GM12864 (cell line): ENCODE measurements at regions not wholly inside any gene's neighbourhood (a gene's known extent, or its start where the extent isn't known, plus 50 kb on each side); places are given as distances from the start of the nearest gene placed in this dataset.

Experiments used
- DNase-seq: peaks from one replicate; pipeline ENCODE4 v3.0.0-alpha.2; 2011; ENCODE audit warnings: low read depth
- H3K4me3 ChIP-seq: 2 replicates; pipeline ENCODE4 v1.5.1; 2011; ENCODE audit warnings: mild to moderate bottlenecking, low read depth, low read length, control low read depth
- TF ChIP-seq, protein P1 (sequence below): IDR thresholded peaks from 2 replicates; pipeline ENCODE4 v1.5.1; 2011; ENCODE audit warnings: low read depth, mild to moderate bottlenecking, moderate library complexity, low read length, control low read depth, inconsistent platforms; ENCODE audit errors: missing control alignments

DNA sequence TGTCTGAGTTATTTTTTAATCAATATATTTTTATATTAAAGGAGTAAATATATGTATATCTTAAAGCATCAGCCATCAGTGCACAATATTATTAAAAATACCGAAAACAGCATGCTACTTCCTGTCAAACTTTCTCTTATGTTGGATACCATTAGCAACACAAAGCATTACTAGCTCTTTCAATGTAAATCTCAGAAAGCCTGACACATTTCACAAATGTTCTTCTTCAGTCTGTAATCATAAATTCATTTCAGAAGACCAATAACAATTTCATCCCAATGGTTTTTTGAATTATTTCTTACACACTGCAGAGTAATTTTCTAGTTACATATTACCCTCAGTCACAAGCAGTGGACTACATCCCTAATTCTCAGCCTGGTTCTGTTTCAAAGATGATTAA, 226.9 kb downstream of the LRRK2 start:
- no peak for DNase-seq
- H3K4me3 ChIP-seq = no peak overlapping the region
- TF ChIP-seq, protein P1, sequence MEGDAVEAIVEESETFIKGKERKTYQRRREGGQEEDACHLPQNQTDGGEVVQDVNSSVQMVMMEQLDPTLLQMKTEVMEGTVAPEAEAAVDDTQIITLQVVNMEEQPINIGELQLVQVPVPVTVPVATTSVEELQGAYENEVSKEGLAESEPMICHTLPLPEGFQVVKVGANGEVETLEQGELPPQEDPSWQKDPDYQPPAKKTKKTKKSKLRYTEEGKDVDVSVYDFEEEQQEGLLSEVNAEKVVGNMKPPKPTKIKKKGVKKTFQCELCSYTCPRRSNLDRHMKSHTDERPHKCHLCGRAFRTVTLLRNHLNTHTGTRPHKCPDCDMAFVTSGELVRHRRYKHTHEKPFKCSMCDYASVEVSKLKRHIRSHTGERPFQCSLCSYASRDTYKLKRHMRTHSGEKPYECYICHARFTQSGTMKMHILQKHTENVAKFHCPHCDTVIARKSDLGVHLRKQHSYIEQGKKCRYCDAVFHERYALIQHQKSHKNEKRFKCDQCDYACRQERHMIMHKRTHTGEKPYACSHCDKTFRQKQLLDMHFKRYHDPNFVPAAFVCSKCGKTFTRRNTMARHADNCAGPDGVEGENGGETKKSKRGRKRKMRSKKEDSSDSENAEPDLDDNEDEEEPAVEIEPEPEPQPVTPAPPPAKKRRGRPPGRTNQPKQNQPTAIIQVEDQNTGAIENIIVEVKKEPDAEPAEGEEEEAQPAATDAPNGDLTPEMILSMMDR = no peak

DNA sequence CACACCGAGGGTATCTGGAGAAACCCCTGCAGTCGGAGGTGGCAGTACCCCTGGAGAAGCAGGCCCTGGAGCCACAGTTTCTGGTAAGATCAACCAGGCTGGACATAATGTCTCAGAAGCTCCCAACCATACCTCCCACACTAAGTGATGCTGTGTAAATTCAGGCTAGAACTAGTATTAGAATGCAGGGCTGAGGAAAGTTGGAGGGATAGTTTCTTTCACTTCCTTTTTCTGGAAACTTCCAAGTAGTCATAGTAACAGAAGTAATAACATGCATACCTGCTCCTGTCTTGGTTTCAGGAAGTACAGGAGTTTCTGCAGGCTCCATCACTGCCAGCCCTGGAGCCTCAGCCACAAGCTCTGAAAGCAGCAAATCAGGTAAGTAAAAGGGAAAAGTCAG, 228.1 kb upstream of the CNTN1 start:
- TF ChIP-seq, protein P1 = no peak
- DNase-seq = no peak
- H3K4me3 ChIP-seq = no peak overlapping the region

DNA sequence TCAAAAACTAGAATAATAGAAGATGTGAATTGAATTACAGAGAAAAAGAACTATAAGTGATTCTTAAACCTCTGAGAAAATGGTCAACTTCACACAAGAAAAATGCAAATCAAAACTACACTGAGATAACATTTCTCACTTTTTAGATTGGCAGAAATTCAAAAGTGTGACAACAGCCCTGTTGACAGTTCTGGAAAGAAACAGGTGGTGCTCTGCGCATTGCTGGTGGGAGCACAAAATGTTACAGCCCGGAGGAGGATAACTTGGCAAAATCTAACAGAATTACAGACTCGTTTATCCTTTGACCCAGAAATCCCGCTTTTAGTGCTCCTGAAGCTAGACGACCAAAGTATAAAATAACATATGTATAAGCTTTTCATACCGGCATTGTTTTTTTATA, 222.5 kb upstream of the CNTN1 start:
- TF ChIP-seq, protein P1 = no peak
- no peak overlapping the region for H3K4me3 ChIP-seq
- no peak for DNase-seq

DNA sequence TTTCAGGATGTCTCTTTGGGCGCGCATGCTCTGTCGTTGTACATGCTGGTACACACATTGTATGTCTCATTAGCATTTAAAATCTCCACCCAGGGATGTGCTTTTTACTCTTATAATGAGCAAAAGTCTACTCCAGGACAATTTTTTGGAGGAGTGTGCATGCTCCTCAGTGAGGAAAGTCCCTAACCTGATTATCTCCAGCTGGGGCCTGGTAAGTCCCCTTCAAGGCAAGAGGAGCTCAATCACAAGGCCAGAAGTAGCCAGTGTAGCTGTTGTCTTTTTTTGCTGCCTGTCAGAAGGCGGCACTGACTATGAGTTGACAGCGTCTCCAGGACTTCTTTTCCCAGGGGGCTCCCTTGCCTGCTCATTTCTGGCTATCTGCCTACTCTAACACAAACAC, 218.3 kb upstream of the CNTN1 start:
- TF ChIP-seq, protein P1 = no peak
- no peak overlapping the region for H3K4me3 ChIP-seq
- DNase-seq = no peak

DNA sequence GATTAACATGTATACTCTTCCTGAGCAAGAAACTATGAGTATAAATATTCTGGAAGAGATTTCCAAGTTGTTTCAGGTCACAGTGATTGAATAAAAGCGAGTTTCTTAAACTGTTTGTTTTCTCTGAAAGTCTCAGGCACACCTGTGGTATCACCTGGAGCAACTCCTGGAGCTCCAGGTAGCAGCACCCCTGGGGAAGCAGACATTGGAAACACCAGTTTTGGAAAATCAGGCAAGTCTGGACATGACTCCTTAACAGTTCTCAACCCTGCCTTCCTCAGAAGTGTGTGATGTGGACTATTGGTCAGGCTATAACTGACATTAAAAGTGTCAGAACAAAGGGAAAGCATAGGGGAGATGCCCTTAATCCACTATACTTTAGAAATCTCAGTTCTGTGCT, 217.6 kb upstream of the CNTN1 start:
- no peak overlapping the region for H3K4me3 ChIP-seq
- no peak for DNase-seq
- TF ChIP-seq, protein P1 = no peak

DNA sequence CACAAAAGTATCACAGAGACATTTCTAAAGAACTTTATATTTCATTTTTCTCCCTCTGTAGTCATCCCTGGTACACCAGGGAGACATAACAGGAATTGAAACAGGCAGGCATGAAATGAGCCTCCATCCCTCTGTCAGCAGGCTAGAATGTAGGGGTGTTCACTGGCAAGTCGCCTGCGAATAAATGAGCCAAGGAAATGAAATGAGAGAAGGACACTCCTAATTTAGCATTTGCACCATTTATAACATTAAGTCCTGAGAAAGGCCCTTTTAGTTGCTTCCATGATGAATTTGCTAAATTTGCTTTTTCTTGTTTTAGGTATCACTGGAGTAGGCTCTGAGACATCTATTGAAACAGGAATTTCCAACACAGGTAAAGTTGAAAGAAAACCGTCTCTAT, 192.4 kb upstream of the CNTN1 start:
- no peak overlapping the region for H3K4me3 ChIP-seq
- DNase-seq = no peak
- TF ChIP-seq, protein P1 = no peak

DNA sequence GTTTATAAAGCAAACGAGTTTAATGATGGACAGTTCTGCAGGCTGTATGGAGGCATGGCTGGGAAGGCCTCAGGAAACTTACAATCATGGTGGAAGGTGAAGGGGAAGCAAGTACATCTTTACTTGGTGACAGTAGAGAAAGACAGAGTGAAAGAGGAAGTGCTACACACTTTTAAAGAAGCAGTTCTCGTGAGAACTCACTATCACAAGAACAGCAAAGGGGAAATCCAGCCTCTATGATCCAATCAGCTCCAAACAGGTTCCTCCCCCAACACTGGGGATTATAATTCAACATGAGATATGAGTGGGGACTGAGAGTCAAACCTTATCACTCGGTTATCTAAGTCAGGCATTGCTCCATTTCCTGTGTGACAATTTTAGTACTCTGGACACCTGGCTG, 189.9 kb upstream of the CNTN1 start:
- TF ChIP-seq, protein P1 = no peak
- no peak for DNase-seq
- no peak overlapping the region for H3K4me3 ChIP-seq
